H1 (cell line): ENCODE measurements at regions not wholly inside any gene's neighbourhood (a gene's known extent, or its start where the extent isn't known, plus 50 kb on each side); places are given as distances from the start of the nearest gene placed in this dataset.

Experiments
- CTCF ChIA-PET: fragments of 300-600 bp; sonication (Branson Sonifier 250); formaldehyde crosslinking; loops from one replicate; lab custom pipeline; 2021; ENCODE audit not compliant: partially characterized antibody; lab: Charles Lee
- POLR2A ChIA-PET: fragments of 300-600 bp; sonication (Branson Sonifier 250); formaldehyde crosslinking; loops from one replicate; lab custom pipeline; 2021; ENCODE audit warnings: inconsistent platforms; ENCODE audit not compliant: partially characterized antibody; lab: Charles Lee
- DNase-seq, 2 experiments: peaks; one replicate each; pipeline versions ENCODE4 v3.0.0 to v3.0.0-alpha.2; 2010 to 2022; ENCODE audit warnings: low spot score in 2 of 2, low read depth in 1 of 2, mixed read lengths in 1 of 2
- FAIRE-seq: peaks from 2 replicates; lab custom pipeline; 2011; peaks lifted over from hg19 to GRCh38; lab: Jason Lieb, UNC
- H2AFZ ChIP-seq: 2 replicates; pipeline ENCODE4 v1.8.1; 2012; ENCODE audit warnings: low read length, inconsistent platforms
- H2AK5ac ChIP-seq: 2 replicates; pipeline ENCODE4 v1.6.1; 2013; ENCODE audit warnings: low read depth, low read length
- H2BK120ac ChIP-seq: replicated peaks from 2 replicates; pipeline ENCODE3; 2013; ENCODE audit warnings: low read depth, low read length, inconsistent platforms
- H2BK12ac ChIP-seq: 2 replicates; pipeline ENCODE4 v1.6.1; 2013; ENCODE audit warnings: low read depth, low read length
- H2BK15ac ChIP-seq: 2 replicates; pipeline ENCODE4 v1.6.1; 2013; ENCODE audit warnings: low read length
- H2BK20ac ChIP-seq: 2 replicates; pipeline ENCODE4 v1.6.1; 2013; ENCODE audit warnings: low read length
- H2BK5ac ChIP-seq: 2 replicates; pipeline ENCODE4 v1.6.1; 2013; ENCODE audit warnings: low read depth, low read length
- H3K14ac ChIP-seq: 2 replicates; pipeline ENCODE4 v1.6.1; 2013; ENCODE audit warnings: inconsistent platforms; ENCODE audit not compliant: insufficient read length
- H3K18ac ChIP-seq: 2 replicates; pipeline ENCODE4 v1.6.1; 2013; ENCODE audit warnings: low read length; ENCODE audit errors: extremely low read depth
- H3K23ac ChIP-seq: 2 replicates; pipeline ENCODE4 v1.6.1; 2013; ENCODE audit warnings: inconsistent platforms; ENCODE audit not compliant: insufficient read length
- H3K23me2 ChIP-seq: 2 replicates; pipeline ENCODE4 v1.6.1; 2013; ENCODE audit warnings: low read depth, low read length
- H3K27ac ChIP-seq: 2 replicates; pipeline ENCODE4 v1.6.1; 2011; ENCODE audit warnings: low read depth, low read length, inconsistent platforms
- H3K27me3 ChIP-seq, 4 experiments: replicated peaks in 1 of 4; 1 replicate in 1 of 4; 2 replicates in 3 of 4; pipeline versions ENCODE4 v1.6.1 to v1.8.1; 2011 to 2013; ENCODE audit warnings: low read length in 3 of 4, mild to moderate bottlenecking in 3 of 4, inconsistent platforms in 2 of 4, mixed read lengths in 2 of 4, moderate library complexity in 1 of 4; ENCODE audit not compliant: control insufficient read depth in 3 of 4, insufficient read depth in 3 of 4; ENCODE audit errors: extremely low read depth in 1 of 4
- H3K36me3 ChIP-seq, 4 experiments: 2 replicates each; pipeline versions ENCODE4 v1.6.1 to v1.8.1; 2011 to 2013; ENCODE audit warnings: mild to moderate bottlenecking in 4 of 4, low read length in 3 of 4, moderate library complexity in 2 of 4, control low read depth in 1 of 4, inconsistent platforms in 1 of 4; ENCODE audit not compliant: insufficient read depth in 4 of 4, control insufficient read depth in 2 of 4
- H3K4ac ChIP-seq: replicated peaks from 2 replicates; pipeline ENCODE3; 2013; ENCODE audit warnings: low read length, low read depth, mixed read lengths, inconsistent platforms; ENCODE audit not compliant: insufficient read length
- H3K4me1 ChIP-seq, 4 experiments: replicated peaks in 1 of 4; 1 replicate in 1 of 4; 2 replicates in 3 of 4; pipeline versions ENCODE4 v1.6.1 to v1.8.1; 2011 to 2013; ENCODE audit warnings: low read length in 3 of 4, inconsistent platforms in 2 of 4, mixed read lengths in 1 of 4; ENCODE audit not compliant: insufficient read depth in 4 of 4, control insufficient read depth in 3 of 4
- H3K4me2 ChIP-seq, 2 experiments: 2 replicates each; pipeline versions ENCODE4 v1.6.1 to v1.8.1; 2011 to 2013; ENCODE audit warnings: low read depth in 2 of 2, low read length in 2 of 2, control low read depth in 1 of 2, inconsistent platforms in 1 of 2, mild to moderate bottlenecking in 1 of 2; ENCODE audit not compliant: insufficient read depth in 1 of 2
- H3K4me3 ChIP-seq, 4 experiments: fragments of 200-600, 300-600 bp in 1 of 4; sonication (generic), shearing (Covaris generic), sonication (Bioruptor Twin) in 1 of 4; 2 replicates each; pipeline versions ENCODE4 v1.5.1 to v1.8.1; 2011 to 2016; ENCODE audit warnings: low read length in 4 of 4, low read depth in 3 of 4, control low read depth in 2 of 4, inconsistent platforms in 2 of 4, mild to moderate bottlenecking in 2 of 4, mixed read lengths in 1 of 4, moderate library complexity in 1 of 4; ENCODE audit not compliant: insufficient read depth in 2 of 4; ENCODE audit errors: extremely low read depth in 1 of 4
- H3K56ac ChIP-seq: replicated peaks from 2 replicates; pipeline ENCODE3; 2013; ENCODE audit warnings: low read depth, mild to moderate bottlenecking, mixed read lengths, low read length, inconsistent platforms; ENCODE audit not compliant: insufficient read length
- H3K79me1 ChIP-seq: 2 replicates; pipeline ENCODE4 v1.6.1; 2013; ENCODE audit warnings: low read depth, low read length, control low read depth
- H3K79me2 ChIP-seq, 2 experiments: 2 replicates each; pipeline versions ENCODE4 v1.6.1 to v1.8.1; 2012 to 2013; ENCODE audit warnings: low read length in 2 of 2, mild to moderate bottlenecking in 2 of 2, inconsistent platforms in 1 of 2; ENCODE audit not compliant: insufficient read depth in 2 of 2, control insufficient read depth in 1 of 2
- H3K9ac ChIP-seq, 4 experiments: replicated peaks in 1 of 4; 1 replicate in 1 of 4; 2 replicates in 3 of 4; pipeline versions ENCODE4 v1.6.1 to v1.8.1; 2011 to 2013; ENCODE audit warnings: low read depth in 3 of 4, low read length in 3 of 4, control low read depth in 2 of 4, mild to moderate bottlenecking in 2 of 4, moderate library complexity in 2 of 4, inconsistent platforms in 1 of 4; ENCODE audit errors: extremely low read depth in 1 of 4
- H3K9me3 ChIP-seq, 2 experiments: 2 replicates each; pipeline versions ENCODE4 v1.6.1 to v1.8.1; 2012 to 2013; ENCODE audit warnings: mild to moderate bottlenecking in 2 of 2, moderate library complexity in 2 of 2, control low read depth in 1 of 2, inconsistent platforms in 1 of 2, low read depth in 1 of 2, low read length in 1 of 2, mixed read lengths in 1 of 2; ENCODE audit not compliant: insufficient read depth in 2 of 2
- H4K20me1 ChIP-seq, 2 experiments: replicated peaks in 1 of 2; 2 replicates each; pipeline versions ENCODE3 to v1.8.1; 2011 to 2013; ENCODE audit warnings: inconsistent platforms in 2 of 2, low read length in 2 of 2, mild to moderate bottlenecking in 1 of 2; ENCODE audit not compliant: insufficient read depth in 2 of 2, control insufficient read depth in 1 of 2
- H4K5ac ChIP-seq: 2 replicates; pipeline ENCODE4 v1.6.1; 2013; ENCODE audit warnings: low read length, low read depth, mixed read lengths, inconsistent platforms; ENCODE audit not compliant: insufficient read length
- H4K8ac ChIP-seq: 2 replicates; pipeline ENCODE4 v1.8.0; 2013; ENCODE audit warnings: mild to moderate bottlenecking, moderate library complexity, low read length, inconsistent platforms; ENCODE audit not compliant: insufficient read depth; ENCODE audit errors: extremely low read depth
- H4K91ac ChIP-seq: replicated peaks from 2 replicates; pipeline ENCODE3; 2013; ENCODE audit warnings: low read length, mixed read lengths, inconsistent platforms; ENCODE audit not compliant: insufficient read length
- ATF3 ChIP-seq: IDR thresholded peaks from 2 replicates; pipeline ENCODE4 v1.6.1; 2011; ENCODE audit warnings: low read depth, mild to moderate bottlenecking, low read length; ENCODE audit not compliant: insufficient read depth
- GTF2F1 ChIP-seq: IDR thresholded peaks from 2 replicates; pipeline ENCODE4 v1.6.1; 2012; ENCODE audit warnings: low read depth, low read length, improper control_type of control experiment, borderline replicate concordance
- SIN3A ChIP-seq, 2 experiments: IDR thresholded peaks in 1 of 2; conservative IDR thresholded peaks in 1 of 2; 2 replicates each; pipeline ENCODE4 v1.6.1; 2011 to 2012; ENCODE audit warnings: low read length in 2 of 2, improper control_type of control experiment in 1 of 2, low read depth in 1 of 2, mild to moderate bottlenecking in 1 of 2
- SRF ChIP-seq: IDR thresholded peaks from 2 replicates; pipeline ENCODE4 v1.6.1; 2011; ENCODE audit warnings: mild to moderate bottlenecking, low read depth, low read length, moderate library complexity
- WGBS, 2 experiments: shearing (Covaris generic) in 1 of 2; methylation state at CpG; one replicate each; pipeline versions ENCODE4 v1.1.6 to v1.1.7; 2013 to 2015; ENCODE audit warnings: low lambda C conversion rate in 2 of 2, mixed read lengths in 2 of 2, inconsistent platforms in 1 of 2, low coverage in 1 of 2, missing lambda C conversion rate in 1 of 2; ENCODE audit not compliant: insufficient replicate concordance in 2 of 2, insufficient coverage in 1 of 2, insufficient read length in 1 of 2; ENCODE audit errors: extremely low coverage in 1 of 2, missing lambda C conversion rate in 1 of 2; 5-methylcytosine and 5-hydroxymethylcytosine counted together

GRCh38 chr12:87794854-87795253 lies 234.3 kb downstream of the C12orf50 start:
- Histone ChIP-seq H3K4ac (no peak overlapping the region), H2AK5ac (no peak overlapping the region), H4K5ac (no peak overlapping the region), H2AFZ (no peak overlapping the region), H3K23ac (no peak overlapping the region), H3K4me2 (no peak overlapping the region), H2BK5ac (no peak overlapping the region), H3K9ac (no peak overlapping the region), H3K79me2 (no peaks in the 10 kb centered on the region), H3K4me3 (no peak overlapping the region), H3K56ac (no peak overlapping the region), H3K23me2 (no peaks in the 10 kb centered on the region; the same call in 1 of the 2 replicates), H3K4me1 (no peaks in the 10 kb centered on the region), H3K27ac (no peak overlapping the region), H2BK120ac (no peak overlapping the region), H3K36me3 (no peaks in the 10 kb centered on the region), H3K27me3 (no peaks in the 10 kb centered on the region), H2BK20ac (no peak overlapping the region), H3K9me3 (no peaks in the 10 kb centered on the region), H2BK12ac (no peak overlapping the region), H3K79me1 (no peaks in the 10 kb centered on the region), H3K14ac (no peak overlapping the region), H4K20me1 (no peaks in the 10 kb centered on the region), H2BK15ac (no peak overlapping the region), H4K8ac (no peak overlapping the region), H4K91ac (no peak overlapping the region), H3K18ac (no peak overlapping the region)
- DNase-seq (no peak), FAIRE-seq (no peak)
- 86% methylated on average over 1 of the region's 1 CpG; no CpG with 5 or more reads in 1 of the 2 experiments for WGBS, 2 experiments
- ChIA-PET CTCF (no interaction called here), POLR2A (no interaction called here)
- TF ChIP-seq SRF (no peak), GTF2F1 (no peak), ATF3 (no peak), SIN3A (conservative IDR thresholded peaks at IDR 0.05 in 1 of 2, IDR thresholded peaks at IDR 0.05 in 1 of 2; ENCODE audit: low read depth in 1 of 2, low read length in 2 of 2) (no peak)
